Daoy (cell line): ENCODE measurements at regions not wholly inside any gene's neighbourhood (a gene's known extent, or its start where the extent isn't known, plus 50 kb on each side); places are given as distances from the start of the nearest gene placed in this dataset.
"Not testable (repeated sequence)": the region's sequence is repeated elsewhere in the genome, so short reads cannot be mapped to it uniquely, and the experiment has no call there.

Source experiments
- DNase-seq: peaks from one replicate; pipeline ENCODE4 v3.0.0-alpha.2; 2015; ENCODE audit warnings: low read depth

DNA sequence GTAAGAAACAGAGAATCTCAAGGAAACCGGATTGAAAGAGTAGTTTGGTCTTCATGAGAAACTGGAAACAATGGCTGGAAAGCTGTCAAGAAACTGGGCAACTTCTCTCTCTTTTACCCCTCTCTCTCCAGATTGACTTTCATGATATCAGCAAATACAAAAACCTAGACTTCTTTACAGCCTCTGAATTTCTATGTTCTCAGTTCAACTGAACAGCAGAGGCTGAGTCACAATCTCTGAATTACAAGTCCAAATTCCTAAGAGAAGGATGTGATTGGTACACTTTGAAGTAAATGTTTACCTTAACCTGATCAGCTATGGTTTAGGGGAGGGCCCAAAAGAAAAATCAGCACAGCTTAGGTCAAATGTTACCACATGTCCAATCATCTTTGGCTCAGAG lies 974.9 kb downstream of the RPA4 start:
- no peak for DNase-seq

DNA sequence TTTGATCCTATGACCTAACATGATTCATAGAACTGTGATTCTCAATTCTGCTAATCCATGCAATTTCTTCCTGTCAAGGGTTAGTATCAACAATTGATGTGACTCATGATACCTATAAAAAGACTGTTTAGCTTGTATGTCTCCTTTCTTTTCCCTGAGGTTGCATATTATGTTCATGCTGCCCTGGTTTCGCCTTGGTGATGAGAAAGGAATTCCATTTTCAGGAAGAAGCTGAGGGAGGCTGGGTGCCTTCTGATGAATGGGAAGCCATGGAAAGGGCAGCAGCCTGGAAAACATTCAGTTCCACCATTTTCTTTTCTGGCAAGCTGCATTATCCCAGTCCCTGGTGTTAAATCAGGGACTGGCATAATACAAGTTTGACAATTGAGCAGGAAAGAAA lies 976.5 kb downstream of the RPA4 start:
- DNase-seq, result no peak

DNA sequence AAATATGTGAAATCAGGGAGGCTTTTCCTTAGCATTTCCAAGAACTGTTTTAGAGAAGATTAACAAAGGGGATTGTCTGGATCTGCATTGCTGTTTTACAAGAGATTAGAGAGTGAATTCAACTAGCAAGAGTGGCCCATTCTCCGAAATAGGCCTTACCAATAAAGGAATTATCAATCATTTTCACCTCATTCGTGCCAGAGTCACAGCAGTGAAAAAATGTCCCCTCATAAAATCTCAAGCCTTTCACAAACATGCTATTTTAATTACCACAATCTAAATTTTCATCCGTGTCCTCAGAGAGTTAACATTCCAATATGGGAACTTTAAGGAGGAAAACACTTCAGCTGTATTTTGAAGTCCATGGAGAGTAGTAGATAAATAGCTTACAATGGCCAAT lies 979.6 kb downstream of the RPA4 start:
- DNase-seq, result no peak

DNA sequence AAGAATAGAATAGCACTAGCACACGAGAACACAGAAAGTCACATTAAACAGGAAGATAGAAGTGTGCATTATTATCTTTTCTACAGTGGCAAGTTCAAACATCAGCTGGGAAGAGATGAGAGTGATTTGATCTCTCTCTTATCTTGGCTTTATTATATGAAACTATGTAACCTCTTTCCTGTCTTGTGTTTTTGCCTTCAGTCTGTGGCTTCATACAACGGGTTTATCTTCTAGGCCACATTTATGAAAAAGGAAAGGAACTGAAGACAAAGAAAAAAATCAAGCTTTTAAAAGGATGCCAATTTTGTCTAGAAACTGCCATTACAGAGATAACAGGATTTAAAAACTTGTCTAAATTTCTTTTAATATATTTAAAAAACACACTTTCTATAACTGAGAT lies 983.6 kb downstream of the RPA4 start:
- no peak for DNase-seq

DNA sequence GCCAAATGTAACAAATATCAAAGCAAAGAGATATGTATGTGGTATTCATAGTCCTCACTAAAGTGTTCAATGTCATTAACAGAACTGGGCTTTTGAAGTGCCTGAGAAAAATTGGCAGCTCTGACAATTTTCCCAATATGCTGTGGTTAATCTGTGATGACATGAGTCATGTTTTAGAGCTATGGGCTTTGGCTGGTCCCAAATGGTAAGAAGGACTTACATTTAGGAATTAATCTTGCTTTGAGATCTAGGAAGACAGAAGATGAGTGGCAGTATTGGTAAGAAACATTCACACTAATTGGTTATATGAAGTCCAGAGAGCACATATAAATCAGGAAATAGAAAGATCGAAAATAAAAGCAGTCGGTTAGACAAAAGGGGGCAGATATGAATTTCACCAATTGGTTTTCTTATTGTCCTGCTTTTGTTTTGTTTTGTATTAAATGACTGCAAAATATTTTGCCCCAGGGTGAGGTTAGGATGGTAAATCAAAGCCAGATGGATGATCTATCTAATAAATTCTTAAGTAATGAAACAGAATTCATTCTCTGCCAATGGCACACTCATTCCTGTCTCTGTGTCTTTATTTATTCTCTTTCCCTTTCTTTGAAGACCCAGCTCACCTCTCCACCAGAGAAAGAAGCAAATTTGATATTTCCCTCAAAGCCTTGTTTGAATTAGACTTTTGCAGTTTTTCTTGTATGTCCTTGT lies 993.1 kb downstream of the RPA4 start:
- no peak for DNase-seq

DNA sequence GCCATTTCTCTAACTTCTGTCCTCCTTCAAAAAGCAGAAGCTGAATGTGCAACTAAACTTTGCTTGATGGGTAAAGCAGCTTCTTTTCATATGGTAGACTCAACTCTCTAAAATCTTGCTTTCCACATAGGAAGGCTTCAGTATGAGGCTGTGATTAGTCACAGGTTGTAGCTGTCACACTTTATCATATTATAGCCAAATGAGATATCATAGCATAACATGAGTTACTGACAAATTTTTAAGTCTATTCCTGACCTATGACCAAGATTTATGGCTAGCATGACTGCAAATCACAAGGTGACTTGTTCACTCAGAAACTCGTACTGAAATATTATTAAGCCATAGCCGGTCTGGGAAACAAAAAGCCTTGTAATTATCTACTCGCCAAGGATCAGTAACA lies 998.6 kb downstream of the RPA4 start:
- DNase-seq, result no peak

DNA sequence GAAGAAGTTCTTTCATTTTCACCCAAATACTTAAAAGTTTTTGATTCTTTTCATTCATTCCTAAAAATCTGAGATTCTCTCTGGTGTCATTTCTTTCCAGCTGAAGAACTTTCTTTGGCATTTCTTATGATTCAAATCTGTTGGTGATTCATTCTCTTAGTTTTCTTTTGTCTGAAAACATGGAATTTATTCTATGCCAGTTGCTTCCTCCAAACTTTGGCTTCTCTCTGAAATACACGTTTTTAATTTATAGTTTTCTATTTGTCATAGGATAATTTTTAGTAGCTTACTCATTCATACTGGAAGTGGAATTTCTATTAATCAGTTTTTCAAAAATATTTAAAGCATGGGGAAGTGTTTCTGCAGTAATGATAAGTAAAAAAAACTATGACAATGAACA lies 1012.0 kb downstream of the RPA4 start:
- no peak for DNase-seq

DNA sequence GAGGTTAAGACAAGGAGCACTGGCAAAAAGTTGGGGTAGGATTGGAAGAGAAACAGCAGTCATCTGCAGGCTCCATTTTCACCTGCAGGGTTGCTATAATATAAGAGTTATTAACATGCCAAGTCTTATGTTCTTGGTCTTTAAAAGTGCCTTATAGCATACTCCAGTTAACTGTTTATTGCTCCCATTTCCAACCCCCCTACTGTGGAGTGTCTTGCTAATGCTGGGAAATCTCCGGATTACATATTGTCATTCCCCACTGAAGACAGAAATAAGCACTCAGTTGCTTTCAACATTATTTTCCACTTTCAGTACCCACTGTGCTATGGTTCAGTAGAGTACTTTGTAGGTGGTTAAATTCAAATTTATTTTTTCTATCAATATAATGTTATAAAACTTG lies 1014.3 kb downstream of the RPA4 start:
- DNase-seq, result no peak

DNA sequence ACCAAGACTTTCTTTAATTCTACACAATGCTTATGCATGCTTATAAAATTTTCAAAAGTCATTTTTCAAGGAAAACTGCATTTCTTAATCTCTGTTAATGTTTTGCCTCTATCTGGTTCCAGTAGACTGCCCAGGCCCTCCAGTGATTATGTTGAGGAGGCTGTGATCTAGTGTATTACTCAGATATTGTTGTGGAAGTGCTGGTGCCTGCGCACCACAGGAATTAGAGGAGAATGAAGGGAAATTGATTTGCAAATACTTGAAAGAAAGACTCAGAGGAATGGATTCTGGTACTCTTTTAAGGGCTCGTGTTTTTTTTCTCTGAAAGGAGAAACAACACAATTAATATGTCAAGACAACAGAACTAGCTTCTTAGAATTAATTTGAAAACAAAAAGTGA lies 1015.1 kb downstream of the RPA4 start:
- DNase-seq, result no peak

DNA sequence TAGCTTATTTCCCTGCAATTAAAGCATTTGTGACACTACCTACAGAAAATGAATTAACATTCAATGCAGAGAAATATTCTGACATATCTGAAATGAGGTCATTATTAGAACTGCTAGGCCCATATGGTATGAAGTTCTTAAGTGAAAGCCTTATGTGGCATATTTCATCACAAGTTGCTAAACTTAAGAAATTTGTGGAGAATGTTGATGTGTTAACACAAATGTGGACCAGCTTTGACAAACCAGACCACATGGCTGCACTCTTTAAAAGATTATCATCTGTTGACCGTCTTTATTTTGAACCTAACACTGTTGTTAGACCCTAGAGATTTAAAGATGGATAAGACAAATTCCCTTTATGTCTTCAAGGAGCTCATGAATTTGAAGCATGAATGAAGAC lies 1024.1 kb downstream of the RPA4 start:
- no peak for DNase-seq

DNA sequence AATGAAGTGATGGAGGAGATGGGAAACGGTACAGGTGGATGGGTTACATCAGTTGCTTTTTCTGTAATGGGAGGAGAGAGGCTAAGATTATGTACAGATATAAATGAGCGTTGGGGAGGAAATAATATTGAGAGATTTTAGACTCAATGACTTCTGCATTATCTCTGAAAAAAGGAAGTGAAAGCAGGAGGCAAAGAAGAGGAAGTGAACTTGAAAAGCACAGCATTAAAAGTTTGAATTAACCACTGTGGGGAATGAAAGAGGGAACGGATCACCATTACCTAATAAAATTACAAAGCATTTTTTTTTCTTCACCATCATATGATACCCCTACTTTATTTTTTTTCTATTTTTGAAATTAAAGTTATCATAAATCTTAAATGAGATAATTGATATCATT lies 1025.5 kb downstream of the RPA4 start:
- no peak for DNase-seq

DNA sequence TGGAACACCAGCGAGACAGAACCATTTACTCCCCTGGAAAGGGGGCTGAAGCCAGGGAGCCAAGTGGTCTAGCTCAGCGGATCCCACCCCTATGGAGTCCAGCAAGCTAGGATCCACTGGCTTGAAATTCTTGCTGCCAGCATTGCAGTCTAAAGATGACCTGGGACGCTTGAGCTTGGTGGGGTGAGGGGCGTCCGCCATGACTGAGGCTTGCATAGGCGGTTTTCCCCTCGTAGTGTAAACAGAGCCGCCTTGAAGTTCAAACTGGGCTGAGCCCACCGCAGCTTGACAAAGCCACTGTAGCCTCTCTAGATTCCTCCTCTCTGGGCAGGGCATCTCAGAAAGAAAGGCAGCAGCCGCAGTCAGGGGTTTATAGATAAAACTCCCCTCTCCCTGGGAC lies 1031.7 kb downstream of the RPA4 start:
- not testable (repeated sequence) for DNase-seq

DNA sequence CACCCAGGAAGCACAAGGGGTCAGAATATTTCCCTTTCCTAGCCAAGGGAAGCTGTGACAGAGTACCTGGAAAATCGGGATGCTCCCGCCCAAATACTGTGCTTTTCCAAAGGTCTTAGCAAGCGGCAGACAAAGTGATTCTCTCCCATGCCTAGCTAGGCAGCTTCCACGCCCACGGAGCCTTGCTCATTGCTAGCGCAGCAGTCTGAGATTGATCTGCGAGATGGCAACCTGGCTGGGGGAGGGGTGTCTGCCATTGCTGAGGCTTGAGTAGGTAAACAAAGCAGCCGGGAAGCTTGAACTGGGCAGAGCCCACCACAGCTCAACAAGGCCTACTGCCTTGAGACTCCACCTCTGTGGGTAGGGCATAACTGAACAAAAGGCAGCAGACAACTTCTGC lies 1037.5 kb downstream of the RPA4 start:
- DNase-seq, result not testable (repeated sequence)

DNA sequence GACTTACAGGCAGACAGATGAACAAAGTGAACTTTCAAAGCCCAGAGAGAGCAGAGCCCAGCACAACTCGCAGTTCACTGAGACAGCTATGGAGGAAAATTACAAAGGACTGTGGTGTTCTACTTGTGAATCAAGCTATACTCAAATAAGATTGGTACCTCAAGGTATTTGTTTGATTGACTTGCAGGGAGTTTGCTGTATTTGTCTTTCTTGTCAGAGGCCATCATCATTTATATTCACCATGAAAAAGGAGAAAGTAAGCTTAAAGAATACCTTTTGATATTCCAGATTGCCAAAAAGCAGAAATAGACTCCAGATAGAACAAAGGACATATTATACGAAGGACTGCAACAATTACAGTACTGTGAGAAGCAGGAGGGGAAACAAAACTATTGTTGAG lies 1047.9 kb downstream of the RPA4 start:
- no peak for DNase-seq

DNA sequence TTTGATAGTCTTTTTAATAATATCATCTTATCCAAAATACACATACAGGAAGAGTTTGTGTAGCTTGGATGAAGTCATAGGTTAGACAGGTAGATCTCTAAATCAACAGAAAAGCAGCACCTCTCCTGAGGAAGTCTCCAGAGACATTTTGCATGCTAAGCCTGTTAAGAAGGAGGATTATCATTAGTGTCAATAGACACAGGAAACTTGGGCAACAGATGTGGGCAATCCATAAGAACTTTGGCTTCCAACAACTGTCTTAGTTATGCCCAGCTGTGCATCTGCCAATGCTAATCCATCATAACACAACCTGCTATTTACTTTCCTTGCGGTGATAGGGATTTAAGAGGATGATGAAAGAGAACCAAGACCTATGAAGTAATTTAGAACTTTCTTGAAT lies 1052.6 kb downstream of the RPA4 start:
- DNase-seq, result no peak

DNA sequence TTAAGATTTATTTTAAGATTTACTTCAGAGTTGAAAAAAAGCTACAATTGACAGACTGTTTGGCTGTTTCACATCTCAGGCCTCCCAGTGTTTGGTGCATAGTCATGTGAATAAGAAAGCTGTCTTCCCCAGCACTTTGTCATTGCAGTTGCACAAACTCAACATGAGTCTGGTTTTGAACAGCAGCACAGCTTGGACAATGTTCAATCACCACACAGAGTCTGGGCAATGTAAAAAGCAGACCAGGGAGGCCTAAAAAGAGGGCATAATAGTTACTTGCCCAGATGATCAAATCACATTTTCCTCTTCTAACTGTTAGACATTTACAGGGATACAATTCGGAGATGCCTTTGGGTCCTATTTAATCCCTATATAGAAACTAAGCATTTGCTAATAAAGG lies 1055.0 kb downstream of the RPA4 start:
- no peak for DNase-seq

DNA sequence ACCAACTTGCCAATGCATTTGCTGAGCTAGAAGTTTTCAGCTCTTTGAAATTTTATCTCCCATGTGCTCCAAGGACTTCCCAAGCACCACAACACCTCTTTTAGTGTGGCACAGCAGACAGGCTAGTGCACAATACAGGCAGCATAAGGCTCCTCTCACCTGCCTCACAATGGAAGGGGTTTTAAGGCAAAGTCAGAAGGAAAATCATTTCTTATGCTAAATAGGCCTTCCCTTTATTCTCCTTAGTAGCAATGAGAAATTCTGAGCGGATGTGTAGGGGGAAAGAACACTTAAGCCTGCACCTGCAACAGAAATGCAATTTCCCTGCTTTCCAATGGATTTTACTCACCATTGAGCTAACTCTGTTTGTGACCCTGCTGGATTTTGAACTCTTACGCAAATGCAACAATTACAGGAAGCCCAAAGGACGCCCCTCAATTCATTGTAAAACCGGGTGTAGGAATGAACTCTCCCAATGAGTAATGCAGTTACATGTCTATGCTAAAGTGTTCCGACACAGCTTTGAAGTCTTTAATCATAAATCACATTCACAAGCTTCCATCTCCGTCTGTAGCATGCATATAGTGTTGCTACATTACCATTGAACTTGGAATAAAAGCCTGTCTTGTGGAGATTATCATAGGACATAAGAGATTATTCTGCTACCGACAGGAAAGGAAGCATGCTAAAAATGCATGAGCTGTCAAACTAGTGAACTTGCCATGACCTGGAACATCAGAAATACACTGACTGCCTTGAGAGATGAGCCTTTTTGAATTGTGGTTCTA lies 1084.9 kb downstream of the RPA4 start:
- no peak for DNase-seq

DNA sequence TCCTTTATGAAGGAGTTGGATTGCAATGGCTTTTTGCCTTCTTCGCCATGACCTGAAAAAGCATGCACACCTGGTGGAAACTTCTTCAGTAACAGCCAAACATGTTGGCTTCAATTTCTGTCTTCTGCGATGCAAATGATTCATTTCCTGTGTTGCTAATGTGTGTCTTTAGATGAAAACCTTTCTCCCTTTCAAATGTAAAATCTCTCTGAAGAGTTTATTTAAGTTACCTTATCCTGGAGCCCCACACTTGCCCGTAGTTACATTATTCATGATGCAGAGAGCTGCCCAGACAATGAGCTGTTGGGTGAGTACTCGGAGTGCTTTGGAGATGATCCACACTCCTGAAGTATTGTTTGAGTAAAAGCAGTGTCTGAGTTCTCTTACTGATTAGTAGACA lies 1100.9 kb downstream of the RPA4 start:
- DNase-seq, result no peak

DNA sequence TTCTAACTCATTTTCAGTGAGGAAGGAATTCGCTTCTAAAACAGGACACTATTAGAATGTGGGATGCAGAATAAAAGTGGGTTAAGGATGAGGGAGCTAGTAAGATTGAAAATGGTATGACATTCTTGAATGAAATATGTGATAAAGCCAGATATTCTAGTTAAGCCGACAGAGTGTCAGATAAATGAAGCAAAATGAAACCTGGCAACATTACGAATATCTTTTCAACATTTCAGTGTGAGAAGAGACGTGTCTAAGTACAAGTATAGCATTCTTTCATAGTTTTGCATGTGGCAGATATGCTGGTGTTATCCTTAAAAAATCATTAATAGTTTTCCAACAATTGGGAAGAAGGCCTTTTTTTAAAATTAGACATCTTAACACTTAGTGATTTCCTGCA lies 1101.4 kb downstream of the RPA4 start:
- no peak for DNase-seq

DNA sequence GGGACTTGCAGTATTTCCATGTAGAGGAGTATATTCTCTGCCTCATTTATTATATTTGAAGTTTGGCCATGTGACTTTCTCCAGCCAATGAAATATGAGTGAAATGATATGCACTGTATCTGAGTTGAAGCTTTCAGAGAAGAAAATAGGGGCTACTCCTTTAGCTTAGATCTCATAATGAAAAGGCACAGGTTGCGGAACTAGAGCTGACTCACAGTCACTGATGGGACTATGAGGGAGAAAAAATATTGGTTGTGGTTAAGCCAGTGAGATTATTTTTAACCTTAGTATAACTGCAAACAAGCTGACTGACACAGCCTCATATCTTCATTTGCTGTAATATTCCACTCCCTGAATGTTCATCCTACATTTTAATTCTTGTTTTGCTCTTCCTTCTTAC lies 1104.3 kb downstream of the RPA4 start:
- DNase-seq, result no peak

DNA sequence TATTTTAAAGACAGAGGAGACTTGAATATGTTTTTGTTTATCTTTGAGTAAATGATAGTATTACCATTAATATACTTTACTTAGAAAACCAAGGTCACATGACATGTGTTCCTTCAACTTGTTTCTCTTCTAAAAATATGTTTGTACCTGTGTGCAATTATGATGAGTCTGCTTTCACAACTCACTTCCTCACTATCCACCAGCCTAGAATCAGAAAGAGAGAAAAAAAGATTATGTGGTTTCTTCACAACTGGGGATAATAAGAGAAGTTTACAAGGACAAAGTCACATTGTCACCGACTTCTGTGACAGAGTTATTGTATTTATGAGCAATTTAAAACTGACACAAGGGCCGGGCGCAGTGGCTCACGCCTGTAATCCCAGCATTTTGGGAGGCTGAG lies 1112.1 kb downstream of the RPA4 start:
- no peak for DNase-seq

DNA sequence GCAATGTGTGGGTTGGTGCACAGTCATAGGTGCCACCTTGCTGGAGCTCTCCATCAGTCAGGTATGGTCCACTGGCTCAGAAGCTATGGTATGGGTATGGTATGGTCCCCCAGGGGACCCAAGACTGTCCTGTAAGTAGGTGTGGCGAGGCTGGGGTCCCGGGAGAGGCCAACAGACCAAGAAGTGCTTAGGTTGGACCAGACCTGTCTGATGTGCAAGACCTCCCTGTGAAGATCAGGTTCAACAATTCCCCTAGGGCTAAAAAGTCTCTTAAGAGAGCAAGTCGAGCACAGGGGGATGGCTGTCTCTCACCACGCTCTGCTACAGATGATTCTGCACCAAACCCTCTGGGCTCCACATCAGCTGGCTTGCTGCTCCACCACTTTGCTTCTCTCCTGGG lies 1145.0 kb downstream of the RPA4 start:
- no peak for DNase-seq

DNA sequence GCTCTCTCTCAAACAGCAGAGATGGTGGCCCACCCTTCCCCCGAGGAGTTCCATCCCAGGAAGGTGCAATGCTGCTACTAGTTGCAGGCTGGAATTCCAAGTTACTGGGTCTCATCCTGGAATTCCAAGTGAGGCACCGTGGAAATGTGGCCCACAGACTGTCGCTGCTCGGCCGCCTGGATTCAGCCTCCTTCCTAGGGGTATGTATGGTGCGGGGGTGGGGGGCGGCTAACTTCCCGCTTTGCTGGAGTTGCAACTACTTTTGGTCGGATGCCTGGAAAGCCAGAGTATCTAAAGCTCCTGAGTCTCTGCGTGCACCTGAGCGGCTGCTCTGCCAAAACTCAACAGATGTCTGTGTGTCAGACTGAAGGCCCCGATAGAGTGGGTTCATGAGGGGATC lies 1146.2 kb downstream of the RPA4 start:
- no peak for DNase-seq

DNA sequence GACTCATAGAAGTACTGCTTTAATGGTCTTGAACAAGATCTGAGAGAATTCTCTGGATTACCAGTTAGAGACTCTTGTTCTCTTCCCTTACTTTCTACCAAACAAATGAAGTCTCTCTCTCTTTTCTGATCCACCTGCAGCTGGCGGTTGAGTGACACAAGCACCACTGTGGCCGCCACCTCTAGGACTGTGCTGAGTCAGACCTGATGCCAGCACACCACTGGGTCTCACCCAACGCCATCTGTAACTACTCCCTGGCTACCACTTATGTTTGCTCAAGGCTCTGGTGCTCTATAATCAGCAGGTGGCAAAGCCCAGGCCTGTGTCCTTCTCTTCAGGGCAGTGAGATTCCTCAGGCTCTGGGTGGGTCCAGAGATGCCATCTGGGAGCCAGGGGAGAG lies 1173.5 kb downstream of the RPA4 start:
- DNase-seq, result no peak
